ENCODE measurements at regions not wholly inside any gene's neighbourhood (a gene's known extent, or its start where the extent isn't known, plus 50 kb on each side); places are given as distances from the start of the nearest gene placed in this dataset.

DNA sequence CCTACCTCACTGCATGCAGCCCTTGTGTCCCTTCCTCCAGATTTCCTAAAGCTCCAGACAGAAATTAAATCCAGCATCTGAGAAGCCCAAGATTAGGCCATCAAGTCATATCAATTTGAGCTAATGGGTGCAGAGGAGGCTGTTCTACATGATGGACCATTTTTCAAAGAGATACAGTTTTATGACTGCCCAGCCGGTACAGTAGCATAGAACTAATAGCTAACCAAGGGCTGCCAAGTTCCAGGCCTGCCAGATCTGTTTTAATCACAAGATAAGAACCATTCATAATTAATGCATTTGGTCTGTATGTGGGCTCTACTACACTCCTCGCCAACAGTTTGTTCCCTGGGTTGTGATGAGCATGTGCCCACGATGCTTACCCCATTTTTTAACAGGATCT lies 64.9 kb downstream of the PABIR2 start:
- Mint-ChIP-seq H3K36me3 (ENCODE audit: low read depth) (no peaks in the 10 kb centered on the region), H3K4me1 (no peaks in the 10 kb centered on the region), H3K27ac (no peak overlapping the region), H3K4me3 (no peak overlapping the region), H3K9me3 (no peaks in the 10 kb centered on the region), H3K27me3 (no peaks in the 10 kb centered on the region)
- DNase-seq = no peak
- TF ChIP-seq, protein P1, sequence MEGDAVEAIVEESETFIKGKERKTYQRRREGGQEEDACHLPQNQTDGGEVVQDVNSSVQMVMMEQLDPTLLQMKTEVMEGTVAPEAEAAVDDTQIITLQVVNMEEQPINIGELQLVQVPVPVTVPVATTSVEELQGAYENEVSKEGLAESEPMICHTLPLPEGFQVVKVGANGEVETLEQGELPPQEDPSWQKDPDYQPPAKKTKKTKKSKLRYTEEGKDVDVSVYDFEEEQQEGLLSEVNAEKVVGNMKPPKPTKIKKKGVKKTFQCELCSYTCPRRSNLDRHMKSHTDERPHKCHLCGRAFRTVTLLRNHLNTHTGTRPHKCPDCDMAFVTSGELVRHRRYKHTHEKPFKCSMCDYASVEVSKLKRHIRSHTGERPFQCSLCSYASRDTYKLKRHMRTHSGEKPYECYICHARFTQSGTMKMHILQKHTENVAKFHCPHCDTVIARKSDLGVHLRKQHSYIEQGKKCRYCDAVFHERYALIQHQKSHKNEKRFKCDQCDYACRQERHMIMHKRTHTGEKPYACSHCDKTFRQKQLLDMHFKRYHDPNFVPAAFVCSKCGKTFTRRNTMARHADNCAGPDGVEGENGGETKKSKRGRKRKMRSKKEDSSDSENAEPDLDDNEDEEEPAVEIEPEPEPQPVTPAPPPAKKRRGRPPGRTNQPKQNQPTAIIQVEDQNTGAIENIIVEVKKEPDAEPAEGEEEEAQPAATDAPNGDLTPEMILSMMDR (IDR thresholded peaks at IDR 0.05) = no peak
- ChIA-PET CTCF (no interaction called here), POLR2A (no interaction called here)
- ATAC-seq (ENCODE audit: low read depth) = no peak
- intact Hi-C loops (cut with micrococcal nuclease) = no loop called here

DNA sequence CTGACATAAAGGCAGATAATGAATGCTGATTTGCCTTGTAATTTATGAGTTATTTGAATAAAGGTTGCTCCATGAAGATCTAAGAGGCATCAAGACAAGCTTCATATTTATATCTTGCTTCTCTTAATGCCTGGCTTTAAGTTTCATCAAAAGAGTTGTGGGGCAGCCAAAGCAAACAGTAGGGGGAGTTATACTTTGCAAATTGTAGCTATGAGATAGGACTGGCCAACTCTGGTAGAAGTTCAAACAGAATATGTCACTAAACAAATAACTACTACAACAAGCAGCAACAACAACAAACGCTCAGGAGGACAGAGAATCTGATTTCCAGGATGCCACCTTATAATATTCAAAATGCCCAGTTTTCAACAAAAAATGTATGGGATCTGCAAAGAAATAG lies 69.1 kb upstream of the PLAC1 start:
- intact Hi-C loops (cut with micrococcal nuclease) = no loop called here
- ATAC-seq (ENCODE audit: low read depth) = no peak
- H3K9me3 Mint-ChIP-seq = no peaks in the 10 kb centered on the region

DNA sequence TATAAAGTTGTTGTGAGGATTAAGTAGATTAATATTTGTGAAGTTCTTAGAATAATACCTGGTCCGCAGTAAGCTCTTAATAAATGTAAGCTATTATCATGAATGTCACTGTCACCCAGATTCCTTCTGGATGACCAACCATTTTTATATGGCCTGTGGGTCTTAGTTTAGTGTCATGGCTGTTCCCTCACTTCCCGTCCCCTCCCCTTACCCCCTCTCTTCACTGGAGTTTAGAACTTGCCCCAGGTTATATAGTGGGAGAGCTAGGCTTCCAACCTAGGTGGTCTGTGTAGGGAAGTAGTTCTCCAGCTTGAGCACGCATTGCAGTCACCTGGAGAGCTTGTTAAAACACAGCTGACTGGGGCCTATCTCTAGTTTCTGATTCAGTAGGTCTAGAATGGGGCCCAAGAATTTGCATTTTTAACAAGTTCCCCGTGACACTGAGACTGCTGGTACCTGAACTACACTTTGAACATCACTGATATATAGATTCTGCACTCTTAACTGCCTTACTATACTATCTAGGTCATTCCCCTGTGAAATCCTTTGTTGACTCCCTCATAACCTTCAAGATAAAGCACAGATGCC lies 66.9 kb upstream of the PLAC1 start:
- no peak overlapping the region for H3K27ac Mint-ChIP-seq
- CTCF ChIA-PET = no interaction called here
- TF ChIP-seq, protein P1 (IDR thresholded peaks at IDR 0.05) = no peak
- no peak overlapping the region for H3K4me3 Mint-ChIP-seq
- intact Hi-C loops (cut with micrococcal nuclease) = no loop called here
- POLR2A ChIA-PET = interaction anchor here (0.6 kb wide), 1 partner anchor 69 kb away, joined by 3 read pairs; no protein-coding TSS in a partner anchor
- no peak for DNase-seq
- no peaks in the 10 kb centered on the region for H3K9me3 Mint-ChIP-seq
- no peak for ATAC-seq (ENCODE audit: low read depth)
- peaks cover 2% of the 10 kb centered on the region for H3K27me3 Mint-ChIP-seq
- H3K4me1 Mint-ChIP-seq = no peaks in the 10 kb centered on the region
- H3K36me3 Mint-ChIP-seq (ENCODE audit: low read depth) = no peaks in the 10 kb centered on the region

More for the DNA sequence above, 69.1 kb upstream of the PLAC1 start:
- peaks cover 2% of the 10 kb centered on the region for H3K27me3 Mint-ChIP-seq
- DNase-seq = no peak
- no peak overlapping the region for H3K4me3 Mint-ChIP-seq
- H3K4me1 Mint-ChIP-seq = no peaks in the 10 kb centered on the region
- ChIA-PET POLR2A (no interaction called here), CTCF (no interaction called here)
- TF ChIP-seq, protein P1 (IDR thresholded peaks at IDR 0.05) = no peak
- H3K27ac Mint-ChIP-seq = no peak overlapping the region
- H3K36me3 Mint-ChIP-seq (ENCODE audit: low read depth) = no peaks in the 10 kb centered on the region

DNA sequence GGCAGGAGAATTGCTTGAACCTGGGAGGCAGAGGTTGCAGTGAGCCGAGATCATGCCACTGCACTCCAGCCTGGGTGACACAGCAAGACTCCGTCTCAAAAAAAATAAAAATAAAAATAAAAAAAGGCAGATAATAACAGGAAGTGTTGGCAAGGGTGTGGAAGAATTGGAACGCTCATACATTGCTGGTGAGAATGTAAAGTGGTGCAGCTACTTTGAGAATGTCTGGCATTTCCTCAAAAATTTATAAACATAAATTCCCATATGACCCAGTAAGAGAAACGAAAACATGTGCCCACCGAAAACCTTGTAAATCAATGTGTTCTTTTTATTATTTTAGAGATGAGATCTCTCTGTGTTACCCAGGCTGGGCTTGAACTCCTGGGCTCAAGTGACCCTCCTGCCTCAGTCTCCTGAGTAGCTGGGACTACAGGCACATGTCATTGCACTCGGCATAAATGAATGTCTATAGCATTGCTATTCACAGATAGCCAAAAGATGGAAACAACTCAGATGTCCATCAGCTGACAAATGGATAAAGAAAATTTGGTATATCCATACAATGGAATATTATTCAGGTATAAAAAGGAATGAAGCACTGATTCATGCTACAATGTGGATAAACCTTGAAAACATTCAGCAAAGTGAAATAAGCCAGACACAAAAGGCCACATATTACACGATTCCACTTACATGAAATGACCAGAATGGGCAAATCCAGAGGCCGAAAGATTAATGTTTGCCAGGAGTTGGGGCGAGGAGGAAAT lies 63.7 kb upstream of the PLAC1 start:
- intact Hi-C loops (cut with micrococcal nuclease) = no loop called here
- ATAC-seq (ENCODE audit: low read depth) = no peak
- TF ChIP-seq, protein P1 (IDR thresholded peaks at IDR 0.05) = no peak
- Mint-ChIP-seq H3K27ac (no peak overlapping the region), H3K9me3 (no peaks in the 10 kb centered on the region), H3K27me3 (peaks cover 2% of the 10 kb centered on the region), H3K36me3 (ENCODE audit: low read depth) (no peaks in the 10 kb centered on the region), H3K4me1 (peaks cover 3% of the 10 kb centered on the region), H3K4me3 (no peak overlapping the region)
- ChIA-PET CTCF (no interaction called here), POLR2A (no interaction called here)
- DNase-seq = no peak

DNA sequence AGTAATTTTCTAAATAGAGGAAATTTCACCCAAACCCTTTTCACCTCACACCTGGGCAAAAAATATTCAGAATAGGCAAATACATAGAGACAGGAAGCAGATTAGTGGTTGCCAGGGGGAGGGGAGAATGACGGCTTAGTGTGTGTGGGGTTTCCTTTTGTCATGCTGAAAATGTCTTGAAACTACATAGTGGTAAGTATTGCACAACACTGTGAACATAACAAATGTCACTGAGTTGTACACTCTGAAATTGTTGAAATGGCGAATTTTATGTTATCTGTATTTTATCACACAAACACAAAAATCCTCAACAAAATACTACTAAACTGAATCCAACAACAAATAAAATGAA lies 60.7 kb upstream of the PLAC1 start:
- POLR2A ChIA-PET = no interaction called here
- TF ChIP-seq, protein P1 (IDR thresholded peaks at IDR 0.05) = no peak
- peaks cover 3% of the 10 kb centered on the region for H3K4me1 Mint-ChIP-seq
- H3K27me3 Mint-ChIP-seq = no peaks in the 10 kb centered on the region
- no peak overlapping the region for H3K4me3 Mint-ChIP-seq
- no peak overlapping the region for H3K27ac Mint-ChIP-seq
- no peaks in the 10 kb centered on the region for H3K36me3 Mint-ChIP-seq (ENCODE audit: low read depth)
- CTCF ChIA-PET = no interaction called here
- intact Hi-C loops (cut with micrococcal nuclease) = no loop called here
- H3K9me3 Mint-ChIP-seq = no peaks in the 10 kb centered on the region
- ATAC-seq (ENCODE audit: low read depth) = no peak
- no peak for DNase-seq

All from activated B cell treated with CpG ODN at 0.5 μM for 24 hours (primary cell).